GM19328 (cell line): ENCODE measurements at regions not wholly inside any gene's neighbourhood (a gene's known extent, or its start where the extent isn't known, plus 50 kb on each side); places are given as distances from the start of the nearest gene placed in this dataset.
"Not testable (repeated sequence)": the region's sequence is repeated elsewhere in the genome, so short reads cannot be mapped to it uniquely, and the experiment has no call there.

ENCODE experiments used
- ATAC-seq: cut with Tn5 transposase; IDR thresholded peaks from one replicate; pipeline ENCODE4 v1.9.1; 2021; ENCODE audit warnings: mild to moderate bottlenecking, moderate library complexity; ENCODE audit not compliant: unreplicated experiment

GRCh38 chr3:102366116-102366515 lies 68.7 kb upstream of the ZPLD1 start:
- not testable (repeated sequence) for ATAC-seq

- ATAC-seq, result no peak
These were observed 59.8 kb upstream of the ZPLD1 start for GRCh38 chr3:102374863-102375634.

GRCh38 chr3:102378216-102378615 lies 56.6 kb upstream of the ZPLD1 start:
- no peak for ATAC-seq

GRCh38 chr3:102382201-102382600 lies 52.6 kb upstream of the ZPLD1 start:
- not testable (repeated sequence) for ATAC-seq
